Endothelial cell of umbilical vein (primary cell): ENCODE measurements at regions not wholly inside any gene's neighbourhood (a gene's known extent, or its start where the extent isn't known, plus 50 kb on each side); places are given as distances from the start of the nearest gene placed in this dataset.
"Not testable (repeated sequence)": the region's sequence is repeated elsewhere in the genome, so short reads cannot be mapped to it uniquely, and the experiment has no call there.

Experiments used
- BruUV-seq: library from RNA; stranded (reverse); fragments of 400-500 nt; replicated peaks from 2 replicates; lab custom pipeline; 2021; lab: Mats Ljungman, UMichigan
- CTCF ChIA-PET: fragments of 300-600, 350-600 bp; sonication (Branson Sonifier 250); formaldehyde crosslinking; loops from one replicate; lab custom pipeline; 2021; ENCODE audit warnings: antibody characterized with exemption, inconsistent platforms; lab: Charles Lee
- POLR2A ChIA-PET: fragments of 300-600, 350-600 bp; sonication (Branson Sonifier 250); formaldehyde crosslinking; loops from one replicate; lab custom pipeline; 2021; ENCODE audit warnings: antibody characterized with exemption, inconsistent platforms; lab: Charles Lee
- DNase-seq: peaks from one replicate; pipeline ENCODE4 v3.0.0-alpha.2; 2011; ENCODE audit warnings: low read depth, low spot score
- FAIRE-seq: peaks from 2 replicates; lab custom pipeline; 2011; peaks lifted over from hg19 to GRCh38; lab: Jason Lieb, UNC
- H2AFZ ChIP-seq: 2 replicates; pipeline ENCODE4 v1.6.0; 2012; ENCODE audit warnings: low read depth, low read length, control low read depth, inconsistent platforms
- H3K27ac ChIP-seq: 2 replicates; pipeline ENCODE4 v1.5.1; 2011; ENCODE audit warnings: low read depth, mild to moderate bottlenecking, control low read depth, low read length, moderate library complexity; ENCODE audit not compliant: insufficient read depth
- H3K27me3 ChIP-seq, 2 experiments: 2 replicates each; pipeline versions ENCODE4 v1.6.0 to v1.6.1; 2011; ENCODE audit warnings: low read length in 2 of 2, mixed read lengths in 1 of 2; ENCODE audit not compliant: control insufficient read depth in 2 of 2, insufficient read depth in 2 of 2
- H3K36me3 ChIP-seq, 2 experiments: 2 replicates in 1 of 2; 3 replicates in 1 of 2; pipeline ENCODE4 v1.5.1; 2011; ENCODE audit warnings: low read length in 2 of 2, mild to moderate bottlenecking in 1 of 2, moderate library complexity in 1 of 2; ENCODE audit not compliant: control insufficient read depth in 2 of 2, insufficient read depth in 2 of 2; ENCODE audit errors: extremely low read depth in 1 of 2
- H3K4me1 ChIP-seq: 3 replicates; pipeline ENCODE4 v1.5.1; 2011; ENCODE audit warnings: mild to moderate bottlenecking, low read length; ENCODE audit not compliant: control insufficient read depth, insufficient read depth; ENCODE audit errors: extremely low read depth
- H3K4me2 ChIP-seq: 2 replicates; pipeline ENCODE4 v1.6.1; 2011; ENCODE audit warnings: low read length, control low read depth, mixed read lengths; ENCODE audit not compliant: insufficient read depth
- H3K4me3 ChIP-seq, 3 experiments: fragments of 200-600 bp in 1 of 3; sonication (generic), shearing (Covaris generic) in 1 of 3; replicated peaks in 1 of 3; 2 replicates each; pipeline ENCODE4 v1.5.1; 2011 to 2016; ENCODE audit warnings: control low read depth in 3 of 3, low read length in 3 of 3, mild to moderate bottlenecking in 2 of 3, inconsistent platforms in 1 of 3, low read depth in 1 of 3, moderate library complexity in 1 of 3; ENCODE audit not compliant: insufficient read depth in 1 of 3
- H3K79me2 ChIP-seq: 2 replicates; pipeline ENCODE4 v1.6.0; 2012; ENCODE audit warnings: low read length, inconsistent platforms; ENCODE audit not compliant: control insufficient read depth, insufficient read depth
- H3K9ac ChIP-seq: replicated peaks from 2 replicates; pipeline ENCODE3; 2011; ENCODE audit warnings: low read length, control low read depth; ENCODE audit not compliant: insufficient read depth; ENCODE audit errors: extremely low read depth
- H3K9me1 ChIP-seq: replicated peaks from 3 replicates; pipeline ENCODE4 v1.6.0; 2011; ENCODE audit warnings: mild to moderate bottlenecking, low read length; ENCODE audit not compliant: control insufficient read depth, insufficient read depth; ENCODE audit errors: extremely low read depth
- H3K9me3 ChIP-seq: replicated peaks from 2 replicates; pipeline ENCODE4 v1.5.1; 2012; ENCODE audit warnings: low read length, inconsistent platforms; ENCODE audit not compliant: control insufficient read depth, insufficient read depth
- H4K20me1 ChIP-seq: replicated peaks from 2 replicates; pipeline ENCODE3; 2011; ENCODE audit warnings: mild to moderate bottlenecking, low read length; ENCODE audit not compliant: control insufficient read depth, insufficient read depth; ENCODE audit errors: extremely low read depth
- GATA2 ChIP-seq: IDR thresholded peaks from 2 replicates; pipeline ENCODE4 v1.7.0; 2011; ENCODE audit warnings: low read depth, mild to moderate bottlenecking, moderate library complexity, mixed read lengths, low read length; ENCODE audit not compliant: insufficient read length, insufficient read depth
- MYC ChIP-seq: IDR thresholded peaks from one replicate; pipeline ENCODE4 v1.6.1; 2011; ENCODE audit warnings: mild to moderate bottlenecking, low read depth, low read length
- POLR2A ChIP-seq: IDR thresholded peaks from 2 replicates; pipeline ENCODE4 v1.6.1; 2012; ENCODE audit warnings: low read depth, mild to moderate bottlenecking, control low read depth, low read length
- dilution Hi-C: fragments of 300-500 bp; cut with MboI; formaldehyde crosslinking; loops from one replicate; pipeline ENCODE4 v1.15.0; 2019; ENCODE audit warnings: low sequenced_read_pairs; ENCODE audit not compliant: extremely low pct_ligation_motif_present
- intact Hi-C: fragments of 100-400 bp; cut with micrococcal nuclease; formaldehyde crosslinking; loops from one replicate; pipeline ENCODE4 v1.10.0; 2022
- TF ChIP-seq, protein P1 (sequence below): IDR thresholded peaks from 2 replicates; pipeline ENCODE4 v1.6.1; 2011; ENCODE audit not compliant: insufficient read depth, insufficient read length
- TF ChIP-seq, protein P2 (sequence below), 2 donors: IDR thresholded peaks; 1 replicate in 1 of 2; 2 replicates in 1 of 2; pipeline ENCODE4 v1.5.1; 2011; ENCODE audit warnings: low read length in 2 of 2, mild to moderate bottlenecking in 2 of 2, moderate library complexity in 2 of 2, control low read depth in 1 of 2, inconsistent platforms in 1 of 2, low read depth in 1 of 2; ENCODE audit not compliant: insufficient read depth in 1 of 2; ENCODE audit errors: extremely low read depth in 1 of 2

DNA sequence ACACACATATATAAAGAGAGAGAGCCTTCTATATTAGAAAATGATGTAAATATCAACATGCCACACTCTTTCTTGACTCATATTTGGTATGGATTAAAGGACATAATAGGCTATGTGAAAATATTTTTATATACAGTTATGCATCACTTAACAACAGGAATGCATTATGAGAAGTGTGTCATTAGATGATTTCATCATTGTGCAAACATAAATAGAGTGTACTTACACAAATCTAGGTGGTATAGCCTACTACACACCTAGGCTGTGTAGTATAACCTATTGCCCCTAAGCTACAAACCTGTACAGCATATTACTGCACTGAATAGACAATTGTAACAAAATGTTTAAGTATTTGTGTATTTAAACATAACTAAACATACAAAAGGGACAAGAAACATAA, 354.8 kb upstream of the CNTNAP5 start:
- ChIA-PET POLR2A (no interaction called here), CTCF (no interaction called here)
- Histone ChIP-seq H4K20me1 (no peaks in the 10 kb centered on the region), H3K9me1 (no peaks in the 10 kb centered on the region), H3K9ac (no peak overlapping the region), H3K27me3 (no peaks in the 10 kb centered on the region), H2AFZ (no peak overlapping the region), H3K4me3 (no peak overlapping the region), H3K79me2 (no peaks in the 10 kb centered on the region), H3K36me3 (no peaks in the 10 kb centered on the region), H3K4me1 (no peaks in the 10 kb centered on the region), H3K4me2 (no peak overlapping the region), H3K9me3 (peaks cover 2% of the 10 kb centered on the region), H3K27ac (no peak overlapping the region)
- BruUV-seq = no TSS peak
- FAIRE-seq (no peak), DNase-seq (no peak)
- intact Hi-C loops (no loop called here), dilution Hi-C loops (no loop called here)
- TF ChIP-seq, protein P1, sequence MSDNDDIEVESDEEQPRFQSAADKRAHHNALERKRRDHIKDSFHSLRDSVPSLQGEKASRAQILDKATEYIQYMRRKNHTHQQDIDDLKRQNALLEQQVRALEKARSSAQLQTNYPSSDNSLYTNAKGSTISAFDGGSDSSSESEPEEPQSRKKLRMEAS = no peak
- TF ChIP-seq MYC (no peak), POLR2A (no peak), GATA2 (no peak)
- TF ChIP-seq, protein P2, sequence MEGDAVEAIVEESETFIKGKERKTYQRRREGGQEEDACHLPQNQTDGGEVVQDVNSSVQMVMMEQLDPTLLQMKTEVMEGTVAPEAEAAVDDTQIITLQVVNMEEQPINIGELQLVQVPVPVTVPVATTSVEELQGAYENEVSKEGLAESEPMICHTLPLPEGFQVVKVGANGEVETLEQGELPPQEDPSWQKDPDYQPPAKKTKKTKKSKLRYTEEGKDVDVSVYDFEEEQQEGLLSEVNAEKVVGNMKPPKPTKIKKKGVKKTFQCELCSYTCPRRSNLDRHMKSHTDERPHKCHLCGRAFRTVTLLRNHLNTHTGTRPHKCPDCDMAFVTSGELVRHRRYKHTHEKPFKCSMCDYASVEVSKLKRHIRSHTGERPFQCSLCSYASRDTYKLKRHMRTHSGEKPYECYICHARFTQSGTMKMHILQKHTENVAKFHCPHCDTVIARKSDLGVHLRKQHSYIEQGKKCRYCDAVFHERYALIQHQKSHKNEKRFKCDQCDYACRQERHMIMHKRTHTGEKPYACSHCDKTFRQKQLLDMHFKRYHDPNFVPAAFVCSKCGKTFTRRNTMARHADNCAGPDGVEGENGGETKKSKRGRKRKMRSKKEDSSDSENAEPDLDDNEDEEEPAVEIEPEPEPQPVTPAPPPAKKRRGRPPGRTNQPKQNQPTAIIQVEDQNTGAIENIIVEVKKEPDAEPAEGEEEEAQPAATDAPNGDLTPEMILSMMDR (IDR thresholded peaks at IDR 0.05; ENCODE audit: extremely low read depth in 1 of 2, insufficient read depth in 1 of 2, low read depth in 1 of 2, low read length in 2 of 2) = no peak

DNA sequence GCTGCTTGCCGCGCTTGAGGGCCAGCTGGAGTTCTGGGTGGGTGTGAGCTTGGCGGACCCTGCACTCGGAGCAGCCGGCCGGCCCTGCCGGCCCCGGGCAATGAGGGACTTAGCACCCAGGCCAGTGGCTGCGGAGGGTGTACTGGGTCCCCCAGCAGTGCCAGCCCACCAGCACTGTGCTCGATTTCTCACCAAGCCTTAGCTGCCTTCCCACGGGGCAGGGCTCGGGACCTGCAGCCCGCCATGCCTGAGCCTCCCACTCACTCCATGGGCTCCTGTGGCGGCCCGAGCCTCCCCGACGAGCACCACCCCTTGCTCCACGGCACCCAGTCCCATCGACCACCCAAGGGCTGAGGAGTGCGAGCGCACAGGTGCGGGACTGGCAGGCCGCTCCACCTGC, 341.3 kb upstream of the CNTNAP5 start:
- not testable (repeated sequence) for FAIRE-seq, BruUV-seq, DNase-seq

More for the DNA sequence above, 341.3 kb upstream of the CNTNAP5 start:
- H3K9me1 ChIP-seq, POLR2A ChIA-PET, H4K20me1 ChIP-seq, H3K79me2 ChIP-seq, CTCF ChIA-PET, H2AFZ ChIP-seq, dilution Hi-C loops, H3K4me3 ChIP-seq, H3K27me3 ChIP-seq, H3K36me3 ChIP-seq, H3K4me2 ChIP-seq, intact Hi-C loops, H3K9ac ChIP-seq, H3K4me1 ChIP-seq, H3K9me3 ChIP-seq, H3K27ac ChIP-seq: not testable (repeated sequence)
